ENCODE measurements at regions not wholly inside any gene's neighbourhood (a gene's known extent, or its start where the extent isn't known, plus 50 kb on each side); places are given as distances from the start of the nearest gene placed in this dataset.

DNA sequence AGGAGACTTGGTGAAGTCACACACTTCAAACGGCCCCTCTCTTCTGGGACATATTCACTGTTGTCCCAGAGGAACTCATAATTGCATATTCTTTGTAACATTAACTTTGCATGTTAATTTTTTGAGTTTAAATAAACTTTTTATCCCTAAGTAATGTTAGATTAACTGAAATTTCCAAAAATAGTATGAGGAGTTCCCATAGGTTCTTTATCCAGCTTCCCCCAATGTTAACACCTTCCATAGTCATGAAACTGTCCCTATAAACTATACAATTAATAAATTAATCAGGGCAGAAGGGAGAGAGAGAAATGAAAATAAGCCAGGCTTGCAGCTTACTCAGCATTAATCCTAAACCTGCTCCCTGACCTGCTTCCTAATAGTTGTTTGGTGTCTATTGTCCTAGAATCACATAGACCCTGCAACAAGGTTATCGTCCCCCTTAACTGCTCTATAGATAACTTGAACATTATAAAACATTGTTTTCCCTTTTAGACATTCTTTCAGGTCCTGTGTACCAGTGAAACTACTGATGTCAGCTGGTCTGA lies 589.8 kb upstream of the CDH5 start:
- TF ChIP-seq GATA3 (IDR thresholded peaks at IDR 0.05; ENCODE audit: low read depth, low read length) (no peak), GATA2 (IDR thresholded peaks at IDR 0.05; ENCODE audit: low read depth, low read length) (no peak)
